ENCODE measurements at regions not wholly inside any gene's neighbourhood (a gene's known extent, or its start where the extent isn't known, plus 50 kb on each side); places are given as distances from the start of the nearest gene placed in this dataset.

DNA sequence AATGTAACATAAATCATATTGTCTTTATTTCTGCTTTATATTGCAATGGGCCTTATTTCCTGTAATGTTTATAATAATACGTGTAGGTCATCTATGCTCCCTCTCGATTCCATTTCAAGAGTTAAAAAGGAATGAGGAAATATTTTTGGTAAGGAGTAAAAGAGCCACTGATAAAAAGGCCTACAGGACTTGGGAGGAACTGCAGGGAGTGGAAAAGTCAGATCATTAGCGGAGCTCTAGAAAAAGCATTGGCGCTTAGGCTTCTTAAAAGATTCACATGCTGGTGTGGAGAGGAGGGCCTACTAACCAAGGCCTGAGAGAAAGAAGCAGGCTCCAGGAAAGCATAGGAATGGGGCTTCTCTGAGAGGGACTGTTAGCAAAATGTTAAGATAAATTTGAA, 82.9 kb upstream of the PNPLA4 start:
- no peak for TF ChIP-seq CTCF (IDR thresholded peaks at IDR 0.05; ENCODE audit: insufficient read depth, low read length)
- no peak for TF ChIP-seq GABPA (IDR thresholded peaks at IDR 0.05; ENCODE audit: low read depth)
- TF ChIP-seq SPI1 (IDR thresholded peaks at IDR 0.05; ENCODE audit: borderline replicate concordance, low read depth) = no peak
- TF ChIP-seq, protein P1, sequence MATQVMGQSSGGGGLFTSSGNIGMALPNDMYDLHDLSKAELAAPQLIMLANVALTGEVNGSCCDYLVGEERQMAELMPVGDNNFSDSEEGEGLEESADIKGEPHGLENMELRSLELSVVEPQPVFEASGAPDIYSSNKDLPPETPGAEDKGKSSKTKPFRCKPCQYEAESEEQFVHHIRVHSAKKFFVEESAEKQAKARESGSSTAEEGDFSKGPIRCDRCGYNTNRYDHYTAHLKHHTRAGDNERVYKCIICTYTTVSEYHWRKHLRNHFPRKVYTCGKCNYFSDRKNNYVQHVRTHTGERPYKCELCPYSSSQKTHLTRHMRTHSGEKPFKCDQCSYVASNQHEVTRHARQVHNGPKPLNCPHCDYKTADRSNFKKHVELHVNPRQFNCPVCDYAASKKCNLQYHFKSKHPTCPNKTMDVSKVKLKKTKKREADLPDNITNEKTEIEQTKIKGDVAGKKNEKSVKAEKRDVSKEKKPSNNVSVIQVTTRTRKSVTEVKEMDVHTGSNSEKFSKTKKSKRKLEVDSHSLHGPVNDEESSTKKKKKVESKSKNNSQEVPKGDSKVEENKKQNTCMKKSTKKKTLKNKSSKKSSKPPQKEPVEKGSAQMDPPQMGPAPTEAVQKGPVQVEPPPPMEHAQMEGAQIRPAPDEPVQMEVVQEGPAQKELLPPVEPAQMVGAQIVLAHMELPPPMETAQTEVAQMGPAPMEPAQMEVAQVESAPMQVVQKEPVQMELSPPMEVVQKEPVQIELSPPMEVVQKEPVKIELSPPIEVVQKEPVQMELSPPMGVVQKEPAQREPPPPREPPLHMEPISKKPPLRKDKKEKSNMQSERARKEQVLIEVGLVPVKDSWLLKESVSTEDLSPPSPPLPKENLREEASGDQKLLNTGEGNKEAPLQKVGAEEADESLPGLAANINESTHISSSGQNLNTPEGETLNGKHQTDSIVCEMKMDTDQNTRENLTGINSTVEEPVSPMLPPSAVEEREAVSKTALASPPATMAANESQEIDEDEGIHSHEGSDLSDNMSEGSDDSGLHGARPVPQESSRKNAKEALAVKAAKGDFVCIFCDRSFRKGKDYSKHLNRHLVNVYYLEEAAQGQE (IDR thresholded peaks at IDR 0.05; ENCODE audit: insufficient replicate concordance, low read depth) = no peak
- TF ChIP-seq POLR2AphosphoS5 (IDR thresholded peaks at IDR 0.05; ENCODE audit: low read depth) = no peak
- H3K27ac ChIP-seq (replicated peaks) = no peak overlapping the region
- DNase-seq (ENCODE audit: low read depth in 1 of 2, low spot score in 1 of 2) = no peak
- no peaks in the 10 kb centered on the region for H3K27me3 ChIP-seq (ENCODE audit: insufficient read depth, poor library complexity, severe bottlenecking)
- no peak overlapping the region for H3K4me3 ChIP-seq (replicated peaks; ENCODE audit: insufficient read depth, low read length)

GRCh38 chrX:8005678-8006347, 78.6 kb upstream of the PNPLA4 start:
- Histone ChIP-seq H3K27ac (replicated peaks) (no peak overlapping the region), H3K4me3 (replicated peaks; ENCODE audit: insufficient read depth, low read length) (no peak overlapping the region), H3K27me3 (ENCODE audit: insufficient read depth, poor library complexity, severe bottlenecking) (no peaks in the 10 kb centered on the region)
- TF ChIP-seq CTCF (IDR thresholded peaks at IDR 0.05; ENCODE audit: insufficient read depth, low read length) (no peak), SPI1 (IDR thresholded peaks at IDR 0.05; ENCODE audit: borderline replicate concordance, low read depth) (no peak)
- no peak for DNase-seq (ENCODE audit: low read depth in 1 of 2, low spot score in 1 of 2)

- DNase-seq (ENCODE audit: low read depth in 1 of 2, low spot score in 1 of 2) = no peak
- Histone ChIP-seq H3K4me3 (replicated peaks; ENCODE audit: insufficient read depth, low read length) (no peak overlapping the region), H3K27ac (replicated peaks) (no peak overlapping the region), H3K27me3 (ENCODE audit: insufficient read depth, poor library complexity, severe bottlenecking) (no peaks in the 10 kb centered on the region)
- no peak for TF ChIP-seq GABPA (IDR thresholded peaks at IDR 0.05; ENCODE audit: low read depth)
- no peak for TF ChIP-seq POLR2AphosphoS5 (IDR thresholded peaks at IDR 0.05; ENCODE audit: low read depth)
These were observed 76.1 kb upstream of the PNPLA4 start for GRCh38 chrX:8003147-8003883.

DNA sequence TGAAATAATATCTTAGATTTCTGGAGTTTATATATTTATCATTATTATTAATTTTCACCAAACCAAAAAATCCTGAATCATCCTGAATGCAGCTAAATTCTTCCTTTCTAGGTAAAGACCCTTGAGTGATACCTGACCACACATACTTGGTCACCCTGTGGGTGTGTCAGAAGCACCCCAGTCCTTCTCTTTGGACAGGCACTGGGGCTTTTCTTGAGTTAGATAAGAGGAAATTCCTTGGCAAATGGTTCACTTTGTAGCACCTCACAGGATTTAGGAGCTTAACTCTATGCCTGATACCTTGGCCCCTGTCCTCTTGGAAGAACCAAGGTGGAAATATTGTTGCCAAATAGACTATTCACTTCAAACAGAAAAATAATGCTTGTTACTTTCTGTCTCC, 69.6 kb upstream of the PNPLA4 start:
- TF ChIP-seq SPI1 (IDR thresholded peaks at IDR 0.05; ENCODE audit: borderline replicate concordance, low read depth) = no peak
- TF ChIP-seq, protein P1 (IDR thresholded peaks at IDR 0.05; ENCODE audit: insufficient replicate concordance, low read depth) = no peak
- no peak for TF ChIP-seq CTCF (IDR thresholded peaks at IDR 0.05; ENCODE audit: insufficient read depth, low read length)
- TF ChIP-seq GABPA (IDR thresholded peaks at IDR 0.05; ENCODE audit: low read depth) = no peak
- TF ChIP-seq POLR2AphosphoS5 (IDR thresholded peaks at IDR 0.05; ENCODE audit: low read depth) = no peak
- Histone ChIP-seq H3K27me3 (ENCODE audit: insufficient read depth, poor library complexity, severe bottlenecking) (no peaks in the 10 kb centered on the region), H3K27ac (replicated peaks) (no peak overlapping the region), H3K4me3 (replicated peaks; ENCODE audit: insufficient read depth, low read length) (no peak overlapping the region)
- DNase-seq (ENCODE audit: low read depth in 1 of 2, low spot score in 1 of 2) = no peak

Measured in HL-60 (cell line).